ENCODE measurements at regions not wholly inside any gene's neighbourhood (a gene's known extent, or its start where the extent isn't known, plus 50 kb on each side); places are given as distances from the start of the nearest gene placed in this dataset.

GRCh38 chr11:111128076-111128870 lies 117.3 kb upstream of the POU2AF2 start:
- no peaks in the 10 kb centered on the region for H3K9me3 ChIP-seq (ENCODE audit: control insufficient read depth, insufficient read depth, low read depth, low read length)
- ChIA-PET POLR2A (no interaction called here), CTCF (interaction anchor here (0.6 to 0.7 kb wide), 2 partner anchors 37 to 302 kb away, joined by 3 to 5 read pairs; no protein-coding TSS in a partner anchor)
- no peak overlapping the region for H3K27ac ChIP-seq (ENCODE audit: extremely low read depth, low read depth, low read length)
- TF ChIP-seq KLF8 (tag by site-specific recombination; IDR thresholded peaks at IDR 0.05) (no peak), ZNF629 (tag by site-specific recombination; IDR thresholded peaks at IDR 0.05) (no peak), ZFP3 (tag by site-specific recombination; IDR thresholded peaks at IDR 0.05; ENCODE audit: low read depth) (no peak), ZBTB26 (tag by site-specific recombination; optimal IDR thresholded peaks at IDR 0.05) (no peak), ZBTB8A (tag by site-specific recombination; IDR thresholded peaks at IDR 0.05) (no peak), ZSCAN23 (tag by site-specific recombination; IDR thresholded peaks at IDR 0.05) (no peak), ZSCAN5A (tag by site-specific recombination; IDR thresholded peaks at IDR 0.05) (no peak), ZEB2 (tag by site-specific recombination; IDR thresholded peaks at IDR 0.05) (no peak), ZBTB10 (tag by site-specific recombination; IDR thresholded peaks at IDR 0.05) (no peak), ZNF362 (tag by site-specific recombination; IDR thresholded peaks at IDR 0.05) (no peak), ZNF354C (tag by site-specific recombination; IDR thresholded peaks at IDR 0.05; ENCODE audit: borderline replicate concordance, low read depth) (no peak), ZBTB49 (tag by site-specific recombination; IDR thresholded peaks at IDR 0.05; ENCODE audit: low read depth) (no peak), PRDM6 (tag by site-specific recombination; IDR thresholded peaks at IDR 0.05) (no peak), ZNF280C (tag by site-specific recombination; IDR thresholded peaks at IDR 0.05) (no peak), PRDM4 (tag by site-specific recombination; IDR thresholded peaks at IDR 0.05) (no peak)
- H3K36me3 ChIP-seq (ENCODE audit: control insufficient read depth in 2 of 2, insufficient read depth in 1 of 2, low read length in 2 of 2): no peaks in the 10 kb centered on the region
- H3K4me1 ChIP-seq (ENCODE audit: control insufficient read depth, insufficient read depth, low read length): no peaks in the 10 kb centered on the region
- no peak overlapping the region for H3K4me3 ChIP-seq (ENCODE audit: low read depth, low read length)
